Superior temporal gyrus (tissue), 1 donor: ENCODE measurements at regions not wholly inside any gene's neighbourhood (a gene's known extent, or its start where the extent isn't known, plus 50 kb on each side); places are given as distances from the start of the nearest gene placed in this dataset.

Experiments
- DNase-seq: peaks from one replicate; pipeline ENCODE4 v3.0.0-alpha.2; 2016; ENCODE audit errors: extremely low spot score

DNA sequence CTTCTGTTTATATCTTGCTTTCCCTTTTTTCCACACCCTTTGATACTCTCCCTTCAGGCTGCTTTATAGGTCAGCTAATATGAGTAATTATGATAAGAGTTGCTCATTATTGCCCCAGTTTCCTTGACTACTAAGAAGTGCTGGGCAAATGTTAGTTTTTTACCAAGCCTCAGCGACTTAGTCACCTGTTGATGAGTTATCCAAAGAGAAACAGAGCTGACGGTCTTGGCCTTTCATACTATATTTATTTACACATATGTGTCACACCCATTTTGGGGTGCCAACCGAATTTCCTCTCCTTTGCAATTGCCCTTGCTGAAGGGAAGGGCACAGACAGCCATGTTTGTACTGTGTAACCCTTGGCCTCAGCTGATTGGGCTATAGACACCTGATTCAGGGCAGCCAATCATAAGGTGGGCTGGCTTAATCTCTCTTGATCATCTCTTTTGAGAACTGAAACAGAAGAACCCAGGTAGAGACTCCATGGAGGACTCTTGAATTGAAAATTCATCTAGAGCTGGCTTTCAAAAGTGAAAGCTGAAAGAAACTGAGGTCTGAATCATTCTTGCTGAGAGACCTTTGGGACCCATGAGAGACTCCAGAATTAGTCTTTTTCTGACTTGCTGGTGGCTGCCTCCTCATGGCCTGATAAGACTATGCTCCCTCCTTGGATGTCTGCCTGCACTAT, 111.7 kb upstream of the RPS6KA3 start:
- no peak for DNase-seq

GRCh38 chrX:20374900-20375438, 108.3 kb upstream of the RPS6KA3 start:
- DNase-seq: no peak

DNA sequence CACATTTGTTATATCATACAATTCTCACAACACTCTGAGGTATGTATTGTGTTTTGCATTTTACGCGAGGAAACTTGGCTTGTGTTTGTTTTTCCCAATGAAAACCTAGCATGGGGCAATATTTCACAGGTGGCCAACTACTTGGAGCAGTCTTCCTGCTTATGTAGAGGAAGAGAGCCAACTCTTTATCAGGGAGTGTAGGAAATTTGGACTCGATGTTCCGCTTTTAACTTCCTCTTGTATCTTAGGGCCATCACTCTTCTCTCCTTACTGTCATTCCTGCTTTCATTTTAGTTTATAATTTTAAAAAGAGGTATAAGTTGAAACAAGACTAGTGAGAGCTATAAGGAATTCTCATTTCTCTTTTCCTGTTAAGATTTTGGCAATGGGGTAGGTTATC, 107.7 kb upstream of the RPS6KA3 start:
- no peak for DNase-seq

DNA sequence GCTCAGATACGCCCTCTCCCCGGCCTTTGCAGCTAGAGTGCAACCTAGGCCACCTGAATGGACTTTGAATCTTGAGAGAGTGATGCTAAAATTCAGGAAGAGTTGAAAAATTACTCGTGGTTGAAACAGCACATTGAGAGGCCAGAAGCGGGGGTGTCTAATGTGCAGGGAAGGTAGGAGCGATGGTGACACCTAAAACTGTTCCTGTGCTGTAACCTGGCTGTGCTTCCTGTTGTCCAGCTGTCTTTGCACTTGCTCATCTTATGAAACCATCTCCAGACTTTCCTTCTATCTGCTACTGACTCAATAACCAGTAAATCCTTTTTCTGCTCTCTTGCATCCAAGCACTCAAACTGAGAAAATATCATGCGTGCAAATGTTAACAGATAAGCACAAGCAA, 106.4 kb upstream of the RPS6KA3 start:
- DNase-seq: no peak

- no peak for DNase-seq
Observed at GRCh38 chrX:20372533-20372932, 105.8 kb upstream of the RPS6KA3 start.

GRCh38 chrX:20369468-20369867, 102.8 kb upstream of the RPS6KA3 start:
- DNase-seq: no peak

GRCh38 chrX:20364238-20364637, 97.5 kb upstream of the RPS6KA3 start:
- no peak for DNase-seq

DNA sequence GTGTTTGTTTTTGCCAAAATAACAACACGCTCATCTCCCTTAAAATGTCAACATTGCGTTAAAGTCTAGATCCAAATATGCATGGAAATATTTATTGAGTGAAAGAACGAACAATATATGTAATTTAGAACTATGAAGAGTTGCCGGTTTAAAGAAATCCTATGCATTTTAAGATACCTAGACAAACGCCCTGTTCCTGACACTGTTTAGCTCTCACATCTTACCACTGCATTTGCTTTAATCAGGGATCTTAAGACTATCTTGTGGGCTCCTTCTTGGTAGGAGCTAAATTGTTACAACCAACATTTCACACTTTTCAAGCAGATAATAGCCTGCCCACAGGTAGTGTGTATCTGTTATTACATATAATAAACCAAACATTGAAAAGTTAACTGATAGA, 96.6 kb upstream of the RPS6KA3 start:
- no peak for DNase-seq

GRCh38 chrX:20362268-20363267, 95.9 kb upstream of the RPS6KA3 start:
- DNase-seq: peak; percentile 10

GRCh38 chrX:20361890-20362262, 95.2 kb upstream of the RPS6KA3 start:
- DNase-seq: no peak

GRCh38 chrX:20361081-20361889, 94.6 kb upstream of the RPS6KA3 start:
- no peak for DNase-seq

- no peak for DNase-seq
Observed at GRCh38 chrX:20355187-20355586, 88.5 kb upstream of the RPS6KA3 start.

GRCh38 chrX:20354505-20354904, 87.8 kb upstream of the RPS6KA3 start:
- no peak for DNase-seq

DNA sequence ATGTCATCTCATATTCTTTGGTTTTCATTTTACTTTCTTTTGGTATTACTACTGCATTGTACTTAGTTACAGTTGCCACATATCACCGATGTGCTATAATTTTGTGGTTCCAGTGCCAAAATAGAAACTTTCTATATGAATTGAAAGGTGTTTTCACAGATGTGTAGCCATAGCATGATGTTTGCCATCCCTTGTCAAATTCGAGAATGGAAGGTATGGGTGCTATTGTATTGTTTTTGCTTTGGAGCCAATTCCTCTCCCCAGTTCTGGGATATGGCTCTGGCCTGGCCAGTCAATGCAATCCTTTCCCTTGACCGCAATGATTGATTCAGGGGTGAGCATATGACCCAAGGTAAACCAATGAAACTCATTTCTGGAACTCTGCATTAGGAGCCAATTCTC, 86.2 kb upstream of the RPS6KA3 start:
- no peak for DNase-seq

DNA sequence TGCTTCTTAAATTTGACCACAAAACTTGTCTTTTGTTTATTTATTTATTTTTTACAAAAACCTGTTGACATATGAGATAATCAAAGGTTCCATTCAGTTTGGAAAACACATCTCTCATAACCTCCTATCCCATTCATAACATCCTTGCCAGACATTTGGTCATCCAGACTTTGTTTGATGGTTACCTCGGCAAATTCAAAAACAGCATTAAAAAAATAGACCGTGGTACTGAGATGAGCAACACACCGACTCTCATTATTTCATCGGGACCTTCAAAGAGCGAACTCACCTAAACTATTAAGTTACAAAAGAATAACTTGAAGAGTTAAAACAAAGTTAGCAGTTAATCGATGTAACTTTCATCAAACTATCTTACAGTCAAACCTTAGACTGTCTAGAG, 85.8 kb upstream of the RPS6KA3 start:
- no peak for DNase-seq

- no peak for DNase-seq
Observed at GRCh38 chrX:20350596-20350995, 83.9 kb upstream of the RPS6KA3 start.

DNA sequence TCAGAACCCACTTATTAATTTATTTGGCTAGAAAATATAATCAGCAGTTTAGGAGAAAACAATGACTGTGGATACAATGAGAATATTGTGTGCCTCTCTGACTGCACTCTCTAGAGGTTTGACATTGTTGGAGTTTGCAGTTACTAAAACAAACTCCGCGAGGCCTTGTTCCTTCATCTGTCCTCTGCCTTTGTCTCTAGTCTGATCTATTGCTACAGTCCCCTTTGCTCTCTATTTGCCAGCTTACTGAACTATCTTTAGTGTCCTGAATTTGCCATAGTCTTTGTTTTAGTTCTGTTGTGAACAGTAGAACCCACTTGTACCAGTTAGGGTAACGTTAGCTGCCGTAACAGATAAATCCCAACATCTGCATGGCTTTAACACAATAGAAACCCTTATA, 81.4 kb upstream of the RPS6KA3 start:
- no peak for DNase-seq

DNA sequence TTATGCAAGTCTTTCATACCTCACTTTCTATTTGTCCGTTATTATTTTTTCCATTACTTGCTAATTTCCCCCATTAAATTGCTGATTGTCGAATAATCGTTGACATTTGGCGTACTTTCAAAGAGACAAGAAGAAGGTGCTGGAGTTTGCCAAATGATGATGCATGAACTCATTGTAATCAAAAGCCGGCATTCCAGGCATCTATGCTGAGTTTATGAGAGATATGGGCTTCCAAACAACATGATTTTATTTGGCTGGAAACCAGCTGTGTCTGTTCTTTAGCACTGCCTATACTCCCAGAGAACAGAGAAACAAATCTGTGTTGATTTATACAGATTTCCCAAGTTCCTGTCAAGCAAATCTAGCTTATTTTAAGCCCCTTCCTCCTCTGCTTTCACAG, 80.8 kb upstream of the RPS6KA3 start:
- no peak for DNase-seq

DNA sequence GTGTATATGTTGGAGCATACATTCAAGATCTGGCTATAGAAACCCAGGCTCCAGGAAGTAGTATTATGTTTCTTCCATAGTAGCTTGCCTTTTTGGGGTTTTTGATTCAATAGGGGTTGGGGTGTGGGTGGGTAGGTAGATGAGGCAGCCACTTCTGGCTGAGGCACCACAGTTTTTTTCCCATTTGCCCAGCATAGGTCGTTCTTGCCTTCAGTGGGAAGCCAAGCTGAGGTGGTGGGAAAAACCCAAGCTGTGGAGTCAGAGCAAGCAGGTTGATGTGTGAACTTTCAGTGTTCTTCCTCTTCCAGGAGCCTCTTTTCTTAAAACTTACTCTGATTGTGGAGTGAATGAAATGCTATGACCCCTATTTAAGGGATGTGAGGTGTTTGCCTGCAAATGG, 67.0 kb upstream of the RPS6KA3 start:
- no peak for DNase-seq

DNA sequence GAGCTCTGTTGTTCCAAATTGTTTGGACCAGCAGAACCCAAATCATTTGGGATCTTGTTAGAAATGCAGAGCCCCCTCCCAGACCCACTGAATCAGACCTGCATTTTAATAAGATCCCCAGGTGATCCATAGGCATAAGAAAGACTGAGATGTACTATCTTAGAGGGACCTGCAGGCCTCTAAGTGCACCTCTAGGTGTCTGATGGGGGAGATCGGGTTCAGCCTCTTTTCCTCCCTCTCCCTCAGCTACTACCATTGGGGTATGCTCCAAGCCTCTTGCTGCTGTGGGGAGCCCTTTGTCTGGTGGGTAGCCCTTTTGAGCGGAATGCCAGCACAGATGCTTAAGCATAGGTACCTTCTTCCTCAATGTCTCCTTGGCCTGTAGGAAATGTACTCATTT, 63.8 kb upstream of the RPS6KA3 start:
- no peak for DNase-seq

- no peak for DNase-seq
Observed at GRCh38 chrX:20329435-20329834, 62.7 kb upstream of the RPS6KA3 start.

DNA sequence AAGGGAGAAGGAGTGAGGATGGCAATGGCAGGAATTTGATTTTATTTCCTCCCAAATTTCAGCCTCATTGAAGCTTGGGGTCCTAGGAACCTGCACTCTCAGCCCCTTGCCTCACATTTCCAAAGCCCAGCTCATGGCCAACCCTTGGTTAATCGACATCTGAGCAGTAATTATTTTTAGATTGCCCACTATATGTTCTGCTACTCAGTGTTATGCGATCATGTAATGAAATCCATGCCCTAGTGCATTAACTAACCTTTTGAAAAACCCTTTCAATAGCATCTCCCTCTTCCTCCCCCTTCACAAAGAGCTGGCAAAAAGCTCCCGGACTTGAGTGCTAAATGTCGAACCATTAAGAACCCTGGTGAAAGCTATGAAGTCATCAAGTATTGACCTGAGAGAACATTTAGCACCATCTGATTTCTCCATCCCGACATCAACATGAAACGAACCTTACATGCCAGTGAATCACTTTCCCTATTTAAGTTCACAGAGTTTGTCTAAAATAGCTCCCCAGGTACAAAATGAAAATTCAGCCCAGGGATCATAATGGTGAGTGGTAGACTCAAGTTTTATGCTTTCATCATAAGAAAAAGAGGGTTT, 59.2 kb upstream of the RPS6KA3 start:
- DNase-seq: no peak
